HCT116 (cell line): ENCODE measurements at regions not wholly inside any gene's neighbourhood (a gene's known extent, or its start where the extent isn't known, plus 50 kb on each side); places are given as distances from the start of the nearest gene placed in this dataset.

Experiments
- ATAC-seq: fragments of 200-7000 bp; cut with Tn5 transposase; 2 replicates; pipeline ENCODE4 v1.9.1; 2020; ENCODE audit warnings: mild to moderate bottlenecking, moderate library complexity
- BruUV-seq: library from RNA; stranded (reverse); fragments of 400-500 nt; replicated peaks from 2 replicates; lab custom pipeline; 2021; lab: Mats Ljungman, UMichigan
- CTCF ChIA-PET: fragments of 300-600 bp; sonication (Branson Sonifier 250); formaldehyde crosslinking; loops from one replicate; lab custom pipeline; 2021; ENCODE audit warnings: antibody characterized with exemption; lab: Charles Lee
- POLR2A ChIA-PET: fragments of 300-600, 350-600 bp; sonication (Branson Sonifier 250); formaldehyde crosslinking; loops from one replicate; lab custom pipeline; 2021; ENCODE audit warnings: antibody characterized with exemption; lab: Charles Lee
- RAD21 ChIA-PET, 2 experiments: fragments of 300-600 bp; sonication (Branson Sonifier 250); formaldehyde crosslinking; loops; one replicate each; lab custom pipeline; 2023; ENCODE audit warnings: low total read pairs in 2 of 2; ENCODE audit not compliant: uncharacterized antibody in 2 of 2, unreplicated experiment in 2 of 2, low non-redundant PET in 1 of 2; lab: Charles Lee
- DNase-seq: peaks from one replicate; pipeline ENCODE4 v3.0.0-alpha.2; 2010; ENCODE audit warnings: low read depth, low spot score
- H2AFZ ChIP-seq: fragments of 200-600 bp; shearing (Covaris generic), sonication (generic); 2 replicates; pipeline ENCODE4 v1.6.1; 2017; ENCODE audit warnings: low read depth, mixed run types, mixed read lengths, antibody characterized with exemption, low read length; ENCODE audit not compliant: poor library complexity, severe bottlenecking
- H3K27ac ChIP-seq: 2 replicates; pipeline ENCODE4 v1.5.1; 2012; ENCODE audit warnings: low read depth, low read length
- H3K27me3 ChIP-seq: fragments of 200-600 bp; sonication (generic); 2 replicates; pipeline ENCODE4 v1.6.1; 2016; ENCODE audit warnings: mixed run types, low read length, mixed read lengths; ENCODE audit not compliant: insufficient read depth
- H3K36me3 ChIP-seq, 2 experiments: fragments of 200-500 bp in 1 of 2; fragments of 200-600 bp in 1 of 2; sonication (Bioruptor generic) in 1 of 2; sonication (generic) in 1 of 2; 2 replicates each; pipeline versions ENCODE4 v1.5.1 to v1.6.1; 2014 to 2016; ENCODE audit warnings: low read length in 2 of 2, inconsistent platforms in 1 of 2, mixed read lengths in 1 of 2, mixed run types in 1 of 2; ENCODE audit not compliant: insufficient read depth in 2 of 2, control insufficient read depth in 1 of 2
- H3K4me1 ChIP-seq, 2 experiments: fragments of 200-600 bp in 1 of 2; sonication (generic) in 1 of 2; 2 replicates each; pipeline versions ENCODE4 v1.5.1 to v1.6.1; 2012 to 2017; ENCODE audit warnings: low read length in 2 of 2, inconsistent platforms in 1 of 2, mild to moderate bottlenecking in 1 of 2, mixed read lengths in 1 of 2, mixed run types in 1 of 2, moderate library complexity in 1 of 2; ENCODE audit not compliant: insufficient read depth in 2 of 2, control insufficient read depth in 1 of 2
- H3K4me2 ChIP-seq: fragments of 200-600 bp; sonication (generic); 2 replicates; pipeline ENCODE4 v1.6.1; 2017; ENCODE audit warnings: mixed run types, low read length, mixed read lengths
- H3K4me3 ChIP-seq, 2 experiments: fragments of 200-600 bp in 1 of 2; sonication (generic) in 1 of 2; replicated peaks in 1 of 2; 2 replicates each; pipeline ENCODE4 v1.5.1; 2011 to 2016; ENCODE audit warnings: low read length in 2 of 2, control low read depth in 1 of 2, low read depth in 1 of 2, mild to moderate bottlenecking in 1 of 2, mixed read lengths in 1 of 2, mixed run types in 1 of 2
- H3K79me2 ChIP-seq: fragments of 200-600 bp; sonication (generic); 2 replicates; pipeline ENCODE4 v1.6.1; 2017; ENCODE audit warnings: mild to moderate bottlenecking, mixed run types, low read length, moderate library complexity, mixed read lengths; ENCODE audit not compliant: insufficient read depth
- H3K9ac ChIP-seq: fragments of 200-600 bp; sonication (generic); 2 replicates; pipeline ENCODE4 v1.6.1; 2016; ENCODE audit warnings: low read length, mixed read lengths
- H3K9me2 ChIP-seq: fragments of 200-600 bp; sonication (generic), shearing (Covaris generic); 2 replicates; pipeline ENCODE4 v1.6.1; 2017; ENCODE audit warnings: mixed run types, mild to moderate bottlenecking, moderate library complexity; ENCODE audit not compliant: insufficient read depth
- H3K9me3 ChIP-seq, 2 experiments: fragments of 200-500 bp in 1 of 2; fragments of 200-600 bp in 1 of 2; sonication (Bioruptor generic) in 1 of 2; sonication (generic) in 1 of 2; 2 replicates each; pipeline ENCODE4 v1.6.1; 2014 to 2017; ENCODE audit warnings: low read length in 2 of 2, mixed read lengths in 2 of 2, inconsistent platforms in 1 of 2, low read depth in 1 of 2, mild to moderate bottlenecking in 1 of 2, mixed run types in 1 of 2, moderate library complexity in 1 of 2; ENCODE audit not compliant: control insufficient read depth in 1 of 2, insufficient read depth in 1 of 2
- H4K20me1 ChIP-seq: fragments of 200-600 bp; sonication (generic), shearing (Covaris generic); 2 replicates; pipeline ENCODE4 v1.6.1; 2017; ENCODE audit warnings: mixed run types, mild to moderate bottlenecking, moderate library complexity; ENCODE audit not compliant: insufficient read depth
- ATF3 ChIP-seq: IDR thresholded peaks from 2 replicates; pipeline ENCODE4 v1.6.1; 2012
- CBX3 ChIP-seq: IDR thresholded peaks from 2 replicates; pipeline ENCODE4 v1.6.1; 2012; ENCODE audit warnings: low read depth
- CEBPB ChIP-seq: IDR thresholded peaks from 2 replicates; pipeline ENCODE4 v1.6.1; 2012; ENCODE audit warnings: low read depth
- CTCF ChIP-seq, 3 experiments: fragments of 200-600 bp in 1 of 3; sonication (generic) in 1 of 3; IDR thresholded peaks in 2 of 3; conservative IDR thresholded peaks in 1 of 3; 2 replicates each; pipeline ENCODE4 v1.5.1; 2012 to 2017; ENCODE audit warnings: low read depth in 2 of 3, low read length in 2 of 3, antibody characterized with exemption in 1 of 3, borderline replicate concordance in 1 of 3, control low read depth in 1 of 3, mild to moderate bottlenecking in 1 of 3, mixed read lengths in 1 of 3, mixed run types in 1 of 3, moderate library complexity in 1 of 3; ENCODE audit not compliant: insufficient read depth in 1 of 3
- ELF1 ChIP-seq: IDR thresholded peaks from 2 replicates; pipeline ENCODE4 v1.6.1; 2012; ENCODE audit warnings: low read depth, borderline replicate concordance
- EZH2 ChIP-seq: fragments of 200-600 bp; sonication (generic); IDR thresholded peaks from 2 replicates; pipeline ENCODE4 v1.6.1; 2017; ENCODE audit warnings: antibody characterized with exemption, mixed run types
- FOSL1 ChIP-seq: IDR thresholded peaks from 2 replicates; pipeline ENCODE4 v1.6.1; 2012; ENCODE audit warnings: low read depth
- JUND ChIP-seq: IDR thresholded peaks from 2 replicates; pipeline ENCODE4 v1.6.1; 2012
- MAX ChIP-seq: IDR thresholded peaks from 2 replicates; pipeline ENCODE4 v1.6.1; 2012
- POLR2A ChIP-seq: IDR thresholded peaks from 2 replicates; pipeline ENCODE4 v1.7.0; 2011; ENCODE audit warnings: borderline replicate concordance; ENCODE audit not compliant: insufficient read depth, insufficient read length; ENCODE audit errors: extremely low read depth
- POLR2AphosphoS5 ChIP-seq: IDR thresholded peaks from 2 replicates; pipeline ENCODE4 v1.6.1; 2011; ENCODE audit warnings: mild to moderate bottlenecking, low read depth, low read length, moderate library complexity
- RAD21 ChIP-seq: IDR thresholded peaks from 2 replicates; pipeline ENCODE4 v1.6.1; 2012; ENCODE audit warnings: low read depth, mild to moderate bottlenecking
- REST ChIP-seq: IDR thresholded peaks from 2 replicates; pipeline ENCODE4 v1.6.1; 2012; ENCODE audit warnings: low read depth
- SIN3A ChIP-seq: IDR thresholded peaks from 2 replicates; pipeline ENCODE4 v1.6.1; 2012; ENCODE audit warnings: low read depth
- SP1 ChIP-seq: IDR thresholded peaks from 2 replicates; pipeline ENCODE4 v1.6.1; 2012; ENCODE audit warnings: low read depth
- SRF ChIP-seq: IDR thresholded peaks from 2 replicates; pipeline ENCODE4 v1.6.1; 2012; ENCODE audit warnings: low read depth
- TCF7L2 ChIP-seq: IDR thresholded peaks from 2 replicates; pipeline ENCODE4 v1.7.0; 2011; ENCODE audit warnings: borderline replicate concordance, inconsistent platforms; ENCODE audit not compliant: insufficient read depth, insufficient read length; ENCODE audit errors: extremely low read depth
- ZBTB33 ChIP-seq: IDR thresholded peaks from 2 replicates; pipeline ENCODE4 v1.6.1; 2011; ENCODE audit warnings: mild to moderate bottlenecking, low read length, moderate library complexity; ENCODE audit not compliant: insufficient replicate concordance; ENCODE audit errors: extremely low read depth
- ZFX ChIP-seq: fragments of 450-650 bp; IDR thresholded peaks from 2 replicates; pipeline ENCODE4 v1.6.1; 2017
- ZNF274 ChIP-seq: fragments of 200-500 bp; sonication (Bioruptor generic); IDR thresholded peaks from 2 replicates; pipeline ENCODE4 v1.6.1; 2014; ENCODE audit warnings: mild to moderate bottlenecking, low read depth, low read length, inconsistent platforms
- intact Hi-C: fragments of 100-400 bp; cut with micrococcal nuclease; formaldehyde crosslinking; loops from 2 replicates; pipeline ENCODE4 v1.10.0; 2022

- Histone ChIP-seq H3K4me1 (no peaks in the 10 kb centered on the region), H3K4me2 (no peak overlapping the region), H3K27ac (no peak overlapping the region), H3K36me3 (no peaks in the 10 kb centered on the region), H2AFZ (no peak overlapping the region), H4K20me1 (no peaks in the 10 kb centered on the region), H3K27me3 (peaks cover 46% of the 10 kb centered on the region; the same call in 1 of the 2 replicates), H3K4me3 (no peak overlapping the region), H3K9ac (no peak overlapping the region), H3K79me2 (no peaks in the 10 kb centered on the region), H3K9me3 (no peaks in the 10 kb centered on the region), H3K9me2 (no peaks in the 10 kb centered on the region)
- intact Hi-C loops, result no loop called here
- ATAC-seq (no peak), DNase-seq (no peak)
- ChIA-PET POLR2A (no interaction called here), RAD21 (no interaction called here), CTCF (no interaction called here)
- TF ChIP-seq ELF1 (no peak), EZH2 (no peak), ZBTB33 (no peak), CBX3 (no peak), ATF3 (no peak), FOSL1 (no peak), MAX (no peak), TCF7L2 (no peak), ZNF274 (no peak), ZFX (no peak), CTCF (IDR thresholded peaks at IDR 0.05 in 2 of 3, conservative IDR thresholded peaks at IDR 0.05 in 1 of 3; ENCODE audit: borderline replicate concordance in 1 of 3, insufficient read depth in 1 of 3, low read depth in 2 of 3, low read length in 2 of 3) (no peak), REST (no peak), POLR2A (no peak), CEBPB (no peak), JUND (no peak), RAD21 (no peak), SP1 (no peak), SIN3A (no peak), SRF (no peak), POLR2AphosphoS5 (no peak)
- BruUV-seq, result no TSS peak
These were observed 225.0 kb upstream of the RAB6C start for GRCh38 chr2:129754421-129754820.
